ENCODE measurements at regions not wholly inside any gene's neighbourhood (a gene's known extent, or its start where the extent isn't known, plus 50 kb on each side); places are given as distances from the start of the nearest gene placed in this dataset.

GRCh38 chr2:58871469-58872142 is 630.5 kb upstream of the FANCL start:
- TF ChIP-seq CTCF (IDR thresholded peaks at IDR 0.05; ENCODE audit: low read depth, low read length) = no peak
- DNase-seq (ENCODE audit: extremely low read depth, low read depth) = no peak

- TF ChIP-seq CTCF (IDR thresholded peaks at IDR 0.05; ENCODE audit: low read depth, low read length) = no peak
- DNase-seq (ENCODE audit: extremely low read depth, low read depth) = no peak
Measured at GRCh38 chr2:58870704-58871103, 629.6 kb upstream of the FANCL start.

GRCh38 chr2:58866946-58867345 is 625.8 kb upstream of the FANCL start:
- TF ChIP-seq CTCF (IDR thresholded peaks at IDR 0.05; ENCODE audit: low read depth, low read length) = no peak
- DNase-seq (ENCODE audit: extremely low read depth, low read depth) = no peak

- DNase-seq (ENCODE audit: extremely low read depth, low read depth) = no peak
- no peak for TF ChIP-seq CTCF (IDR thresholded peaks at IDR 0.05; ENCODE audit: low read depth, low read length)
Measured at GRCh38 chr2:58866527-58866926, 625.4 kb upstream of the FANCL start.

GRCh38 chr2:58866040-58866439 is 624.9 kb upstream of the FANCL start:
- DNase-seq (ENCODE audit: extremely low read depth, low read depth) = no peak
- TF ChIP-seq CTCF (IDR thresholded peaks at IDR 0.05; ENCODE audit: low read depth, low read length) = no peak

DNA sequence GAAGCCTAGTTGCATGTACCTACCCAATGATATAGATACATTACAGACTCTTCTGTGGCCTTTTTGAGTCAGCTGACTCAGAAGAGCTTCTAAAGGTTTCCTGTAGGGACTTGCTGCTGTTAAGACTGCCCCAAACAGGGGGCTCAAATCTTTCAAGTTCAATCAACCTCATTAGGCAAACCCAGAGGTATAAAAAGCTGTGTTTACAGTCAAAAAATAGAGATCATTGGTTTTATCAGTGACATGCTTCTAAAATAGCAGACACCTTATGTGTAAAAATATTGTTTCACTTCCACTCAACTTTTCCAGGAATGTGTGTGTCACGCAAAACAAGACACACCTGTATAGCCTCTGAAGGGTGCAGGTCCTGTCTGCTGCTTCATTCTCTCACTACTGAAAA is 624.3 kb upstream of the FANCL start:
- no peak for DNase-seq (ENCODE audit: extremely low read depth, low read depth)
- no peak for TF ChIP-seq CTCF (IDR thresholded peaks at IDR 0.05; ENCODE audit: low read depth, low read length)

- no peak for TF ChIP-seq CTCF (IDR thresholded peaks at IDR 0.05; ENCODE audit: low read depth, low read length)
- no peak for DNase-seq (ENCODE audit: extremely low read depth, low read depth)
Measured at GRCh38 chr2:58862244-58862643, 621.1 kb upstream of the FANCL start.
